GM23248 (cell line): ENCODE measurements at regions not wholly inside any gene's neighbourhood (a gene's known extent, or its start where the extent isn't known, plus 50 kb on each side); places are given as distances from the start of the nearest gene placed in this dataset.

Experiments
- EZH2 ChIP-seq: fragments of 200-600 bp; sonication (generic); IDR thresholded peaks from 2 replicates; pipeline ENCODE4 v1.6.1; 2018; ENCODE audit warnings: antibody characterized with exemption, mild to moderate bottlenecking; ENCODE audit not compliant: insufficient read depth, poor library complexity, severe bottlenecking
- EZH2phosphoT487 ChIP-seq: fragments of 200-600 bp; sonication (generic); IDR thresholded peaks from 2 replicates; pipeline ENCODE4 v1.6.1; 2018; ENCODE audit warnings: antibody characterized with exemption, moderate library complexity, mild to moderate bottlenecking, low read depth; ENCODE audit not compliant: insufficient read depth

DNA sequence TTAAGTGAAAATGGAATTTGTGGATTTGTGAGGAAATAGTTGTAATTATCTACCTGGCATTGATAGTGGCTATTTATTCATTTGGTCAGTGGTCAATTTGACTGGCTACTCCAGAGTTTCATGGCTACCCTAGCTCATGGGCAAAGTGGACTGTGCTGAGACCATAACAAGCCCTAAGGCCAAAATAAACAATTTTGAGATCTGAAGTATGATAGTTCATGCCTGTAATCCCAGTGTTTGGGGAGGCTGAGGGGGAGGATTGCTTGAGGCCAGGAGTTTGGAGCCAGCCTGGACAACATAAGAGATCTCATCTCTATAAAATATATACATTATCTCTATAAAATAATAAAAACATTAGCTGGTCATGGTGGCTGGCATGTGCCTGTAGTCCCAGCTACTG lies 311.7 kb downstream of the HIVEP2 start:
- TF ChIP-seq EZH2 (no peak), EZH2phosphoT487 (no peak)
